Uterus (tissue), 2 donors: ENCODE measurements at regions not wholly inside any gene's neighbourhood (a gene's known extent, or its start where the extent isn't known, plus 50 kb on each side); places are given as distances from the start of the nearest gene placed in this dataset.

ENCODE experiments used
- POLR2A ChIP-seq, 2 donors: fragments of 450-650 bp; IDR thresholded peaks; one replicate each; pipeline ENCODE4 v1.6.1; 2016; ENCODE audit warnings: antibody characterized with exemption in 2 of 2, mild to moderate bottlenecking in 1 of 2, moderate library complexity in 1 of 2
- TF ChIP-seq, protein P1 (sequence below), 4 experiments: fragments of 200-600 bp in 2 of 4; fragments of 450-650 bp in 2 of 4; sonication (generic) in 2 of 4; IDR thresholded peaks; one replicate each; pipeline ENCODE4 v1.5.1; 2016 to 2019; ENCODE audit warnings: antibody characterized with exemption in 4 of 4, mild to moderate bottlenecking in 2 of 4, moderate library complexity in 1 of 4

DNA sequence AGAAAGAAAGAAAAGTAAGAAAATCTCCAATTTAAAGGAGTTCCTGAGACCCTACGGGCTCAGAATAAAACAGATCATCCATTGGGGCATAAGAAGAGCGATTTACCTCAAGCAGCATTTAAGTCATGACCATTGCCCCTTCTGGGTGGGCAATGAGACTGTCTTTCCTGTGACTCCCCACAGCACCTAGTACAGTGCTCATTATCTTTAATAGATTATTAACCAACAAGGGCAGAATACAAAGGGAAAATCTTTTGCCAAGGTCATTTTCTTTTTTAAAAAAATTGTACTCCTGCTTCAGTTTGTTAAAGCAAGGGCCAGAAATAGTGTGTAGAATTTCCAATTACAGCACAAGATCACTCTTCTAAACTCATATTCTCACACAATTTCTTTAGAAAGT, 443.3 kb upstream of the AGTR1 start:
- TF ChIP-seq, protein P1, sequence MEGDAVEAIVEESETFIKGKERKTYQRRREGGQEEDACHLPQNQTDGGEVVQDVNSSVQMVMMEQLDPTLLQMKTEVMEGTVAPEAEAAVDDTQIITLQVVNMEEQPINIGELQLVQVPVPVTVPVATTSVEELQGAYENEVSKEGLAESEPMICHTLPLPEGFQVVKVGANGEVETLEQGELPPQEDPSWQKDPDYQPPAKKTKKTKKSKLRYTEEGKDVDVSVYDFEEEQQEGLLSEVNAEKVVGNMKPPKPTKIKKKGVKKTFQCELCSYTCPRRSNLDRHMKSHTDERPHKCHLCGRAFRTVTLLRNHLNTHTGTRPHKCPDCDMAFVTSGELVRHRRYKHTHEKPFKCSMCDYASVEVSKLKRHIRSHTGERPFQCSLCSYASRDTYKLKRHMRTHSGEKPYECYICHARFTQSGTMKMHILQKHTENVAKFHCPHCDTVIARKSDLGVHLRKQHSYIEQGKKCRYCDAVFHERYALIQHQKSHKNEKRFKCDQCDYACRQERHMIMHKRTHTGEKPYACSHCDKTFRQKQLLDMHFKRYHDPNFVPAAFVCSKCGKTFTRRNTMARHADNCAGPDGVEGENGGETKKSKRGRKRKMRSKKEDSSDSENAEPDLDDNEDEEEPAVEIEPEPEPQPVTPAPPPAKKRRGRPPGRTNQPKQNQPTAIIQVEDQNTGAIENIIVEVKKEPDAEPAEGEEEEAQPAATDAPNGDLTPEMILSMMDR (IDR thresholded peaks at IDR 0.05) = no peak
- no peak for TF ChIP-seq POLR2A (IDR thresholded peaks at IDR 0.05)
